Psoas muscle (tissue), 7 donors: ENCODE measurements at regions not wholly inside any gene's neighbourhood (a gene's known extent, or its start where the extent isn't known, plus 50 kb on each side); places are given as distances from the start of the nearest gene placed in this dataset.

Experiments used
- ATAC-seq, 4 donors: fragments of 200-7000 bp; cut with Tn5 transposase; one replicate each; pipeline ENCODE4 v1.9.1; 2020; ENCODE audit warnings: moderate library complexity in 3 of 4, mild to moderate bottlenecking in 2 of 4
- DNase-seq, 2 donors: peaks; one replicate each; pipeline ENCODE4 v3.0.0-alpha.2; 2020
- H3K27ac ChIP-seq: fragments of 200-600 bp; one replicate; pipeline ENCODE4 v1.8.0; 2022
- H3K27me3 ChIP-seq, 3 donors: fragments of 200-600 bp in 1 of 3; one replicate each; pipeline versions ENCODE4 v1.6.1 to v1.8.0; 2013 to 2022; ENCODE audit warnings: low read length in 2 of 3, mild to moderate bottlenecking in 2 of 3, moderate library complexity in 1 of 3; ENCODE audit not compliant: insufficient read depth in 3 of 3
- H3K36me3 ChIP-seq, 2 donors: fragments of 200-600 bp in 1 of 2; one replicate each; pipeline versions ENCODE4 v1.6.1 to v1.8.0; 2013 to 2022; ENCODE audit warnings: low read depth in 1 of 2, mild to moderate bottlenecking in 1 of 2, moderate library complexity in 1 of 2; ENCODE audit not compliant: insufficient read depth in 1 of 2
- H3K4me1 ChIP-seq: fragments of 200-600 bp; one replicate; pipeline ENCODE4 v1.8.0; 2022
- H3K4me3 ChIP-seq: fragments of 200-600 bp; one replicate; pipeline ENCODE4 v1.8.0; 2022; ENCODE audit warnings: mild to moderate bottlenecking
- H3K9me3 ChIP-seq: fragments of 200-600 bp; one replicate; pipeline ENCODE4 v1.8.0; 2022
- CTCF ChIP-seq: fragments of 200-600 bp; IDR thresholded peaks from one replicate; pipeline ENCODE4 v1.8.0; 2022; ENCODE audit warnings: antibody characterized with exemption
- WGBS, 3 donors: extraction: QIAGEN DNeasy Blood & Tissue Kit; methylation state at CpG; one replicate each; pipeline versions ENCODE4 v1.1.6 to v1.1.7; 2013; 5-methylcytosine and 5-hydroxymethylcytosine counted together
- intact Hi-C, 2 donors: fragments of 100-400 bp; cut with DNase I; formaldehyde crosslinking; loops; one replicate each; pipeline versions ENCODE4 v1.11.0 to v1.14.2; 2022
- donor health status: healthy with polysubstance abuse.
- donor health status: DM: no; HTN: no; CAD: no; lungs with moderate emphysema.
- donor health status: Bipolar disorder and iron deficiency.
- donor health status: healthy.
- donor health status: DM: yes; HTN: yes; CAD: no.
- donor health status: DM: no; HTN: no; CAD: no.
- donor health status: DM: yes; HTN: yes; CAD: no.

GRCh38 chr6:114449659-114450058 lies 106.8 kb upstream of the HS3ST5 start:
- H3K4me3 ChIP-seq = no peak overlapping the region
- H3K27ac ChIP-seq = no peak overlapping the region
- no peak for TF ChIP-seq CTCF
- H3K4me1 ChIP-seq = no peaks in the 10 kb centered on the region
- no peaks in the 10 kb centered on the region for H3K36me3 ChIP-seq
- DNase-seq (no peak), ATAC-seq (no peak)
- intact Hi-C loops = no loop called here
- H3K9me3 ChIP-seq = no peaks in the 10 kb centered on the region
- H3K27me3 ChIP-seq = no peaks in the 10 kb centered on the region

- Histone ChIP-seq H3K36me3 (no peaks in the 10 kb centered on the region), H3K27ac (no peak overlapping the region), H3K9me3 (no peaks in the 10 kb centered on the region), H3K4me3 (no peak overlapping the region), H3K27me3 (no peaks in the 10 kb centered on the region), H3K4me1 (no peaks in the 10 kb centered on the region)
- TF ChIP-seq CTCF = no peak
- DNase-seq (no peak), ATAC-seq (no peak)
- intact Hi-C loops = no loop called here
- whole genome bisulfite sequencing, 3 donors = 78 to 85% (median 83%) methylated on average over 2 of the region's 2 CpGs
These were observed 103.5 kb upstream of the HS3ST5 start for GRCh38 chr6:114446342-114446741.

GRCh38 chr6:114445846-114446245 lies 103.0 kb upstream of the HS3ST5 start:
- WGBS, 3 donors = 89 to 97% (median 89%) methylated on average over 2 of the region's 2 CpGs
- TF ChIP-seq CTCF = no peak
- Histone ChIP-seq H3K27ac (no peak overlapping the region), H3K4me3 (no peak overlapping the region), H3K4me1 (no peaks in the 10 kb centered on the region), H3K27me3 (no peaks in the 10 kb centered on the region), H3K36me3 (no peaks in the 10 kb centered on the region), H3K9me3 (no peaks in the 10 kb centered on the region)
- ATAC-seq (no peak), DNase-seq (no peak)
- intact Hi-C loops = no loop called here

GRCh38 chr6:114439411-114439810 lies 96.6 kb upstream of the HS3ST5 start:
- ATAC-seq (no peak), DNase-seq (no peak)
- 82 to 93% (median 88%) methylated on average over 1 of the region's 1 CpG for WGBS, 3 donors
- Histone ChIP-seq H3K36me3 (no peaks in the 10 kb centered on the region), H3K27me3 (no peaks in the 10 kb centered on the region), H3K4me3 (no peak overlapping the region), H3K27ac (no peak overlapping the region), H3K4me1 (no peaks in the 10 kb centered on the region), H3K9me3 (no peaks in the 10 kb centered on the region)
- intact Hi-C loops = no loop called here
- TF ChIP-seq CTCF = no peak

- Histone ChIP-seq H3K36me3 (no peaks in the 10 kb centered on the region), H3K9me3 (no peaks in the 10 kb centered on the region), H3K4me3 (no peak overlapping the region), H3K27me3 (no peaks in the 10 kb centered on the region), H3K4me1 (no peaks in the 10 kb centered on the region), H3K27ac (no peak overlapping the region)
- ATAC-seq = no peak
- TF ChIP-seq CTCF = no peak
- intact Hi-C loops = no loop called here
- 88 to 93% (median 89%) methylated on average over 1 of the region's 1 CpG for WGBS, 3 donors
- DNase-seq = no peak
These were observed 94.4 kb upstream of the HS3ST5 start for GRCh38 chr6:114437235-114437634.
